ENCODE measurements at regions not wholly inside any gene's neighbourhood (a gene's known extent, or its start where the extent isn't known, plus 50 kb on each side); places are given as distances from the start of the nearest gene placed in this dataset.
"Not testable (repeated sequence)": the region's sequence is repeated elsewhere in the genome, so short reads cannot be mapped to it uniquely, and the experiment has no call there.

- dilution Hi-C loops (cut with MboI; ENCODE audit: extremely low pct_ligation_motif_present, low sequenced_read_pairs): no loop called here
- no peak for FAIRE-seq
- no peaks in the 10 kb centered on the region for H3K9me1 ChIP-seq (ENCODE audit: control insufficient read depth, extremely low read depth, insufficient read depth, low read length)
Observed at GRCh38 chr15:66996094-66996493, 69.3 kb upstream of the SMAD3 start.

GRCh38 chr15:66997212-66997611, 68.2 kb upstream of the SMAD3 start:
- H3K9me3 ChIP-seq (ENCODE audit: control insufficient read depth, low read depth, low read length): no peaks in the 10 kb centered on the region
- no peak for FAIRE-seq
- H3K27ac ChIP-seq (ENCODE audit: control insufficient read depth, insufficient read depth, low read length): no peak overlapping the region
- H3K27me3 ChIP-seq (ENCODE audit: control insufficient read depth, extremely low read depth, insufficient read depth, low read length): no peaks in the 10 kb centered on the region
- dilution Hi-C loops (cut with MboI; ENCODE audit: extremely low pct_ligation_motif_present, low sequenced_read_pairs): no loop called here
- H3K4me2 ChIP-seq (ENCODE audit: control insufficient read depth, extremely low read depth, insufficient read depth, low read depth, low read length): no peak overlapping the region
- H3K4me3 ChIP-seq (ENCODE audit: control insufficient read depth in 2 of 3, extremely low read depth in 1 of 3, insufficient read depth in 2 of 3, low read depth in 1 of 3, low read length in 3 of 3): no peak overlapping the region
- no peaks in the 10 kb centered on the region for H3K79me2 ChIP-seq (ENCODE audit: control insufficient read depth, insufficient read depth, low read length)
- H4K20me1 ChIP-seq (ENCODE audit: control insufficient read depth, extremely low read depth, insufficient read depth, low read length): no peaks in the 10 kb centered on the region
- H3K9me1 ChIP-seq (ENCODE audit: control insufficient read depth, extremely low read depth, insufficient read depth, low read length): no peaks in the 10 kb centered on the region
- peaks cover 2% of the 10 kb centered on the region for H3K4me1 ChIP-seq (ENCODE audit: control insufficient read depth, extremely low read depth, insufficient read depth, low read length)
- no peak overlapping the region for H2AFZ ChIP-seq (ENCODE audit: control insufficient read depth, low read length)
- TF ChIP-seq EZH2 (IDR thresholded peaks at IDR 0.05; ENCODE audit: low read length): no peak
- TF ChIP-seq, protein P1, sequence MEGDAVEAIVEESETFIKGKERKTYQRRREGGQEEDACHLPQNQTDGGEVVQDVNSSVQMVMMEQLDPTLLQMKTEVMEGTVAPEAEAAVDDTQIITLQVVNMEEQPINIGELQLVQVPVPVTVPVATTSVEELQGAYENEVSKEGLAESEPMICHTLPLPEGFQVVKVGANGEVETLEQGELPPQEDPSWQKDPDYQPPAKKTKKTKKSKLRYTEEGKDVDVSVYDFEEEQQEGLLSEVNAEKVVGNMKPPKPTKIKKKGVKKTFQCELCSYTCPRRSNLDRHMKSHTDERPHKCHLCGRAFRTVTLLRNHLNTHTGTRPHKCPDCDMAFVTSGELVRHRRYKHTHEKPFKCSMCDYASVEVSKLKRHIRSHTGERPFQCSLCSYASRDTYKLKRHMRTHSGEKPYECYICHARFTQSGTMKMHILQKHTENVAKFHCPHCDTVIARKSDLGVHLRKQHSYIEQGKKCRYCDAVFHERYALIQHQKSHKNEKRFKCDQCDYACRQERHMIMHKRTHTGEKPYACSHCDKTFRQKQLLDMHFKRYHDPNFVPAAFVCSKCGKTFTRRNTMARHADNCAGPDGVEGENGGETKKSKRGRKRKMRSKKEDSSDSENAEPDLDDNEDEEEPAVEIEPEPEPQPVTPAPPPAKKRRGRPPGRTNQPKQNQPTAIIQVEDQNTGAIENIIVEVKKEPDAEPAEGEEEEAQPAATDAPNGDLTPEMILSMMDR (optimal IDR thresholded peaks at IDR 0.05 in 1 of 3, IDR thresholded peaks at IDR 0.05 in 1 of 3, conservative IDR thresholded peaks at IDR 0.05 in 1 of 3; ENCODE audit: extremely low read depth in 1 of 3, insufficient read depth in 2 of 3, low read length in 3 of 3): no peak
- no peaks in the 10 kb centered on the region for H3K36me3 ChIP-seq (ENCODE audit: control insufficient read depth in 2 of 2, extremely low read depth in 1 of 2, insufficient read depth in 2 of 2, low read length in 2 of 2)
- no peak overlapping the region for H3K9ac ChIP-seq (ENCODE audit: control insufficient read depth, extremely low read depth, insufficient read depth, low read length)
- DNase-seq (ENCODE audit: low read depth, low spot score): peak; percentile 53

More at GRCh38 chr15:66996094-66996493, 69.3 kb upstream of the SMAD3 start:
- Histone ChIP-seq H2AFZ (ENCODE audit: control insufficient read depth, low read length) (no peak overlapping the region), H3K79me2 (ENCODE audit: control insufficient read depth, insufficient read depth, low read length) (no peaks in the 10 kb centered on the region), H3K4me2 (ENCODE audit: control insufficient read depth, extremely low read depth, insufficient read depth, low read depth, low read length) (no peak overlapping the region), H3K4me3 (ENCODE audit: control insufficient read depth in 2 of 3, extremely low read depth in 1 of 3, insufficient read depth in 2 of 3, low read depth in 1 of 3, low read length in 3 of 3) (no peak overlapping the region), H3K9me3 (ENCODE audit: control insufficient read depth, low read depth, low read length) (no peaks in the 10 kb centered on the region), H3K27ac (ENCODE audit: control insufficient read depth, insufficient read depth, low read length) (no peak overlapping the region), H3K9ac (ENCODE audit: control insufficient read depth, extremely low read depth, insufficient read depth, low read length) (no peak overlapping the region), H3K27me3 (ENCODE audit: control insufficient read depth, extremely low read depth, insufficient read depth, low read length) (no peaks in the 10 kb centered on the region), H3K4me1 (ENCODE audit: control insufficient read depth, extremely low read depth, insufficient read depth, low read length) (peaks cover 2% of the 10 kb centered on the region), H4K20me1 (ENCODE audit: control insufficient read depth, extremely low read depth, insufficient read depth, low read length) (no peaks in the 10 kb centered on the region), H3K36me3 (ENCODE audit: control insufficient read depth in 2 of 2, extremely low read depth in 1 of 2, insufficient read depth in 2 of 2, low read length in 2 of 2) (no peaks in the 10 kb centered on the region)
- TF ChIP-seq EZH2 (IDR thresholded peaks at IDR 0.05; ENCODE audit: low read length): no peak
- TF ChIP-seq, protein P1 (optimal IDR thresholded peaks at IDR 0.05 in 1 of 3, IDR thresholded peaks at IDR 0.05 in 1 of 3, conservative IDR thresholded peaks at IDR 0.05 in 1 of 3; ENCODE audit: extremely low read depth in 1 of 3, insufficient read depth in 2 of 3, low read length in 3 of 3): no peak
- DNase-seq (ENCODE audit: low read depth, low spot score): no peak

DNA sequence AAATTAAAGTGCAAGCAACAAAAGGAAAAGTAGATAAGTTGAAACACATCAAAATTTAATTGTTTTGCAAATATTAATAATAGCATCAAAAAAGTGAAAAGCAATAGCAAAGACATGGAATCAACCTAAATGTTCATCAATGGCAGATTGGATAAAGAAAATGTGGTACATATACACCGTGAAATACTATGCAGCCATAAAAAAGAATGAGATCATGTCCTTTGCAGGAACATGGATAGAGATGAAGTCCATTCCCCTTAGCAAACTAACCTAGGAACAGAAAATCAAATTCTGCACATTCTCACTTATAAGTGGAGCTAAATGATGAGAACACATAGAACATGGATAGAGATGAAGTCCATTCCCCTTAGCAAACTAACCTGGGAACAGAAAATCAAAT, 67.2 kb upstream of the SMAD3 start:
- H3K36me3 ChIP-seq (ENCODE audit: control insufficient read depth in 2 of 2, extremely low read depth in 1 of 2, insufficient read depth in 2 of 2, low read length in 2 of 2); H3K9me1 ChIP-seq (ENCODE audit: control insufficient read depth, extremely low read depth, insufficient read depth, low read length); H3K4me3 ChIP-seq (ENCODE audit: control insufficient read depth in 2 of 3, extremely low read depth in 1 of 3, insufficient read depth in 2 of 3, low read depth in 1 of 3, low read length in 3 of 3); H3K27ac ChIP-seq (ENCODE audit: control insufficient read depth, insufficient read depth, low read length); H3K79me2 ChIP-seq (ENCODE audit: control insufficient read depth, insufficient read depth, low read length); H4K20me1 ChIP-seq (ENCODE audit: control insufficient read depth, extremely low read depth, insufficient read depth, low read length); H3K27me3 ChIP-seq (ENCODE audit: control insufficient read depth, extremely low read depth, insufficient read depth, low read length); DNase-seq (ENCODE audit: low read depth, low spot score); H3K4me2 ChIP-seq (ENCODE audit: control insufficient read depth, extremely low read depth, insufficient read depth, low read depth, low read length); H2AFZ ChIP-seq (ENCODE audit: control insufficient read depth, low read length); dilution Hi-C loops (cut with MboI; ENCODE audit: extremely low pct_ligation_motif_present, low sequenced_read_pairs); H3K9me3 ChIP-seq (ENCODE audit: control insufficient read depth, low read depth, low read length); FAIRE-seq; H3K9ac ChIP-seq (ENCODE audit: control insufficient read depth, extremely low read depth, insufficient read depth, low read length); H3K4me1 ChIP-seq (ENCODE audit: control insufficient read depth, extremely low read depth, insufficient read depth, low read length): not testable (repeated sequence)
